ENCODE measurements at regions not wholly inside any gene's neighbourhood (a gene's known extent, or its start where the extent isn't known, plus 50 kb on each side); places are given as distances from the start of the nearest gene placed in this dataset.

GRCh38 chr10:33066558-33067236 is 108.7 kb upstream of the ITGB1 start:
- CTCF ChIA-PET = interaction anchor here (0.5 to 1.3 kb wide), 4 partner anchors 10 to 86 kb away, joined by 3 to 4 read pairs (median 3); no protein-coding TSS in a partner anchor
- Histone ChIP-seq H3K9me3 (ENCODE audit: control insufficient read depth, insufficient read depth, low read depth, low read length) (no peaks in the 10 kb centered on the region), H3K27ac (ENCODE audit: extremely low read depth, low read depth, low read length) (no peak overlapping the region), H3K36me3 (ENCODE audit: control insufficient read depth in 2 of 2, insufficient read depth in 1 of 2, low read length in 2 of 2) (no peaks in the 10 kb centered on the region), H3K4me3 (ENCODE audit: low read depth, low read length) (no peak overlapping the region), H3K4me1 (ENCODE audit: control insufficient read depth, insufficient read depth, low read length) (no peaks in the 10 kb centered on the region)
- TF ChIP-seq, protein P1, sequence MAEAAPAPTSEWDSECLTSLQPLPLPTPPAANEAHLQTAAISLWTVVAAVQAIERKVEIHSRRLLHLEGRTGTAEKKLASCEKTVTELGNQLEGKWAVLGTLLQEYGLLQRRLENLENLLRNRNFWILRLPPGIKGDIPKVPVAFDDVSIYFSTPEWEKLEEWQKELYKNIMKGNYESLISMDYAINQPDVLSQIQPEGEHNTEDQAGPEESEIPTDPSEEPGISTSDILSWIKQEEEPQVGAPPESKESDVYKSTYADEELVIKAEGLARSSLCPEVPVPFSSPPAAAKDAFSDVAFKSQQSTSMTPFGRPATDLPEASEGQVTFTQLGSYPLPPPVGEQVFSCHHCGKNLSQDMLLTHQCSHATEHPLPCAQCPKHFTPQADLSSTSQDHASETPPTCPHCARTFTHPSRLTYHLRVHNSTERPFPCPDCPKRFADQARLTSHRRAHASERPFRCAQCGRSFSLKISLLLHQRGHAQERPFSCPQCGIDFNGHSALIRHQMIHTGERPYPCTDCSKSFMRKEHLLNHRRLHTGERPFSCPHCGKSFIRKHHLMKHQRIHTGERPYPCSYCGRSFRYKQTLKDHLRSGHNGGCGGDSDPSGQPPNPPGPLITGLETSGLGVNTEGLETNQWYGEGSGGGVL (tag by site-specific recombination; IDR thresholded peaks at IDR 0.05) = no peak
- TF ChIP-seq AEBP2 (tag by site-specific recombination; IDR thresholded peaks at IDR 0.05; ENCODE audit: borderline replicate concordance) (no peak), SALL2 (tag by site-specific recombination; IDR thresholded peaks at IDR 0.05; ENCODE audit: borderline replicate concordance) (no peak), MEIS1 (CRISPR knock-in tag; IDR thresholded peaks at IDR 0.05; ENCODE audit: borderline replicate concordance) (no peak), ZNF324 (tag by site-specific recombination; IDR thresholded peaks at IDR 0.05) (no peak), ZBTB44 (tag by site-specific recombination; IDR thresholded peaks at IDR 0.05) (no peak), ZNF114 (tag by site-specific recombination; IDR thresholded peaks at IDR 0.05) (no peak), ZNF223 (tag by site-specific recombination; IDR thresholded peaks at IDR 0.05) (no peak), SP3 (tag by site-specific recombination; IDR thresholded peaks at IDR 0.05) (no peak), ZNF558 (tag by site-specific recombination; IDR thresholded peaks at IDR 0.05) (no peak), MZF1 (tag by site-specific recombination; IDR thresholded peaks at IDR 0.05; ENCODE audit: borderline replicate concordance) (no peak), ZNF549 (tag by site-specific recombination; IDR thresholded peaks at IDR 0.05) (no peak), ZNF600 (tag by site-specific recombination; IDR thresholded peaks at IDR 0.05) (no peak), ZNF335 (tag by site-specific recombination; conservative IDR thresholded peaks at IDR 0.05) (no peak), ZNF639 (tag by site-specific recombination; IDR thresholded peaks at IDR 0.05) (no peak), ZNF777 (tag by site-specific recombination; IDR thresholded peaks at IDR 0.05; ENCODE audit: borderline replicate concordance) (no peak), ZNF37A (tag by site-specific recombination; IDR thresholded peaks at IDR 0.05) (no peak)
- POLR2A ChIA-PET = no interaction called here

- no peak overlapping the region for H3K4me3 ChIP-seq (ENCODE audit: low read depth, low read length)
- H3K9me3 ChIP-seq (ENCODE audit: control insufficient read depth, insufficient read depth, low read depth, low read length) = no peaks in the 10 kb centered on the region
- no peak overlapping the region for H3K27ac ChIP-seq (ENCODE audit: extremely low read depth, low read depth, low read length)
- H3K4me1 ChIP-seq (ENCODE audit: control insufficient read depth, insufficient read depth, low read length) = no peaks in the 10 kb centered on the region
- H3K36me3 ChIP-seq (ENCODE audit: control insufficient read depth in 2 of 2, insufficient read depth in 1 of 2, low read length in 2 of 2) = no peaks in the 10 kb centered on the region
- POLR2A ChIA-PET = no interaction called here
- CTCF ChIA-PET = no interaction called here
- TF ChIP-seq ZBTB49 (tag by site-specific recombination; IDR thresholded peaks at IDR 0.05; ENCODE audit: low read depth) = no peak
- TF ChIP-seq AEBP2 (tag by site-specific recombination; IDR thresholded peaks at IDR 0.05; ENCODE audit: borderline replicate concordance) = no peak
- TF ChIP-seq ZNF146 (tag by site-specific recombination; IDR thresholded peaks at IDR 0.05) = no peak
- no peak for TF ChIP-seq ZSCAN23 (tag by site-specific recombination; IDR thresholded peaks at IDR 0.05)
- TF ChIP-seq GFI1B (tag by site-specific recombination; IDR thresholded peaks at IDR 0.05) = no peak
- no peak for TF ChIP-seq ZNF132 (tag by site-specific recombination; IDR thresholded peaks at IDR 0.05; ENCODE audit: borderline replicate concordance)
- TF ChIP-seq ZNF19 (tag by site-specific recombination; IDR thresholded peaks at IDR 0.05; ENCODE audit: low read depth) = no peak
- TF ChIP-seq ZBTB8A (tag by site-specific recombination; IDR thresholded peaks at IDR 0.05) = no peak
Measured at GRCh38 chr10:33065111-33065510, 107.1 kb upstream of the ITGB1 start.

Measured in HEK293 (cell line).